BE2C (cell line): ENCODE measurements at regions not wholly inside any gene's neighbourhood (a gene's known extent, or its start where the extent isn't known, plus 50 kb on each side); places are given as distances from the start of the nearest gene placed in this dataset.

Source experiments
- DNase-seq: peaks from one replicate; pipeline ENCODE4 v3.0.0-alpha.2; 2020
- H3K27me3 ChIP-seq: fragments of 250-450 bp; sonication (Bioruptor Pico); 2 replicates; pipeline ENCODE4 v1.5.1; 2020; ENCODE audit warnings: mild to moderate bottlenecking
- H3K36me3 ChIP-seq: fragments of 250-450 bp; sonication (Bioruptor Pico); 2 replicates; pipeline ENCODE4 v1.5.1; 2020; ENCODE audit warnings: mild to moderate bottlenecking
- H3K4me1 ChIP-seq: fragments of 250-450 bp; sonication (Bioruptor Pico); 2 replicates; pipeline ENCODE4 v1.5.1; 2020
- H3K4me3 ChIP-seq: 2 replicates; pipeline ENCODE4 v1.5.1; 2011; ENCODE audit warnings: low read depth, low read length
- H3K9me3 ChIP-seq: fragments of 250-450 bp; sonication (Bioruptor Pico); 2 replicates; pipeline ENCODE4 v1.5.1; 2020
- CTCF ChIP-seq: IDR thresholded peaks from 2 replicates; pipeline ENCODE4 v1.5.1; 2012; ENCODE audit warnings: mild to moderate bottlenecking, low read depth, low read length

GRCh38 chr10:32112055-32112454, 55.8 kb upstream of the KIF5B start:
- TF ChIP-seq CTCF: no peak
- H3K27me3 ChIP-seq: peaks cover 4% of the 10 kb centered on the region; the same call in 1 of the 2 replicates
- H3K36me3 ChIP-seq: no peaks in the 10 kb centered on the region
- DNase-seq: no peak
- no peaks in the 10 kb centered on the region for H3K4me1 ChIP-seq
- no peaks in the 10 kb centered on the region for H3K9me3 ChIP-seq
- H3K4me3 ChIP-seq: no peak overlapping the region

GRCh38 chr10:32111585-32111984, 55.4 kb upstream of the KIF5B start:
- no peaks in the 10 kb centered on the region for H3K4me1 ChIP-seq
- DNase-seq: no peak

GRCh38 chr10:32110790-32111189, 54.6 kb upstream of the KIF5B start:
- H3K4me3 ChIP-seq: no peak overlapping the region
- H3K4me1 ChIP-seq: no peaks in the 10 kb centered on the region
- no peaks in the 10 kb centered on the region for H3K9me3 ChIP-seq
- TF ChIP-seq CTCF: no peak
- DNase-seq: no peak
- H3K27me3 ChIP-seq: peaks cover 4% of the 10 kb centered on the region; the same call in 1 of the 2 replicates
- H3K36me3 ChIP-seq: no peaks in the 10 kb centered on the region

More at GRCh38 chr10:32111585-32111984, 55.4 kb upstream of the KIF5B start:
- TF ChIP-seq CTCF: no peak
- H3K9me3 ChIP-seq: no peaks in the 10 kb centered on the region
- no peaks in the 10 kb centered on the region for H3K36me3 ChIP-seq
- H3K4me3 ChIP-seq: no peak overlapping the region
- H3K27me3 ChIP-seq: peaks cover 4% of the 10 kb centered on the region; the same call in 1 of the 2 replicates

- Histone ChIP-seq H3K27me3 (peaks cover 4% of the 10 kb centered on the region; the same call in 1 of the 2 replicates), H3K36me3 (no peaks in the 10 kb centered on the region), H3K9me3 (no peaks in the 10 kb centered on the region), H3K4me1 (no peaks in the 10 kb centered on the region), H3K4me3 (no peak overlapping the region)
- no peak for TF ChIP-seq CTCF
- no peak for DNase-seq
Measured at GRCh38 chr10:32109603-32110002, 53.4 kb upstream of the KIF5B start.
